ENCODE measurements at regions not wholly inside any gene's neighbourhood (a gene's known extent, or its start where the extent isn't known, plus 50 kb on each side); places are given as distances from the start of the nearest gene placed in this dataset.

DNA sequence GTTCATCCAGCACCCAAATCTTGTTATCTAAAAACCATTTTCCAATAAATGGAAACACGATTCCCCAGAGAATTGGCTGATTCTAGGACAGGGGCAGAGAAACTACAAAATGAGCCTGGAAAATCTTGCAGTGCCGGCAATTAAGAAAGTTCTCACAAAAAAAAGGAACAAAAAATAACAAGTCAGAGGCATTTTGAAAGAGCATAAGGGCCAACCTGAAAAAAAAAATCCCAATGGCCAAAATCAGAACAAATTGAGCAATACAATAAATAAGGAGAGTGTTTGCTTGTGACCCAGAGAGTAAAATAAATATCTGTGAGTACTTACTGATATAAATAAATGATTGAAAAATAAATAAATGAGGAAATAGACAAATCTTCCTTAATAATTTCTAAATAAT is 55.1 kb upstream of the S1PR3 start:
- DNase-seq: no peak

DNA sequence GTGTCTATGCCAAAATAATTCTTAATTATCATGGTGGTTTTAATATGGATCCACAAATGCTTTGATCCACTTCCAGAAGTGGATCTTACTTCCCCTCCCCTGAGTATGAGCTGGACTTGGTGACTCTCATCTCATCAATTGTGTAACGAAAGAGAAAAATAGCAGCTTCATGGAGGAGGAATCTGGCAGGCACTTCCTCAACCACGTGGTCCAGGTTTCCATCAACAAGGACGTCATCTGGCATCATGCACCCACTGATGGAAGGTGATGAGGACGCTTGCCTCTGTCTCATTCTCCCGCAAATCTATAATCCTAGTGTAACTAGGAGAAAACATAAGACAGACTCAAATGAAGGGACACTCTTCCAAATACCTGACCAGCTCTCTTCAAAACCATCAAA is 54.6 kb upstream of the S1PR3 start:
- DNase-seq: no peak

- DNase-seq: no peak
Observed at GRCh38 chr9:88937248-88937647, 54.0 kb upstream of the S1PR3 start.

DNA sequence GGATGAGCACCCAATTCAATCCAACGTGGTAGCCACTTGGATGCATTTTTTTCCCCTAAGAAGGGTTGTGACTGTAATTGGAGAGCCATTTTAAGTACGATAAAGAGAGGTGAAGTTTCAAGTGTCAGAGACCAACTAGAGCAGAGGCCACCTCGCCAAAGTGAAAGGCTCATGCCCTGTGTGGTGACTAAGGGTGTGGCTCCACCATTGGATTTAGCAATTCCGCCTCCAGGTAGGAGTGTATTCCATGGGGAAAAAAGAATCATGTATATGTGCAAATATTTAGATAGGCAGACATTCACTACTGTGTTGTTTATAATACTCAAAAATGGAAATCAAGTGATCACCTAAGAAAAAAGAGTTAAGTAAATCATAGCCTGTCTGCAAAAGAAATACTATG is 53.1 kb upstream of the S1PR3 start:
- DNase-seq: no peak
